LNCaP clone FGC (cell line): ENCODE measurements at regions not wholly inside any gene's neighbourhood (a gene's known extent, or its start where the extent isn't known, plus 50 kb on each side); places are given as distances from the start of the nearest gene placed in this dataset.

ENCODE experiments used
- DNase-seq: peaks from one replicate; pipeline ENCODE4 v3.0.0-alpha.2; 2011; ENCODE audit warnings: low read depth
- H3K4me3 ChIP-seq: 2 replicates; pipeline ENCODE4 v1.5.1; 2011; ENCODE audit warnings: mild to moderate bottlenecking, low read depth, low read length, control low read depth
- TF ChIP-seq, protein P1 (sequence below): IDR thresholded peaks from 2 replicates; pipeline ENCODE4 v1.5.1; 2012; ENCODE audit warnings: mild to moderate bottlenecking; ENCODE audit not compliant: control insufficient read depth, insufficient read depth; ENCODE audit errors: extremely low read depth

DNA sequence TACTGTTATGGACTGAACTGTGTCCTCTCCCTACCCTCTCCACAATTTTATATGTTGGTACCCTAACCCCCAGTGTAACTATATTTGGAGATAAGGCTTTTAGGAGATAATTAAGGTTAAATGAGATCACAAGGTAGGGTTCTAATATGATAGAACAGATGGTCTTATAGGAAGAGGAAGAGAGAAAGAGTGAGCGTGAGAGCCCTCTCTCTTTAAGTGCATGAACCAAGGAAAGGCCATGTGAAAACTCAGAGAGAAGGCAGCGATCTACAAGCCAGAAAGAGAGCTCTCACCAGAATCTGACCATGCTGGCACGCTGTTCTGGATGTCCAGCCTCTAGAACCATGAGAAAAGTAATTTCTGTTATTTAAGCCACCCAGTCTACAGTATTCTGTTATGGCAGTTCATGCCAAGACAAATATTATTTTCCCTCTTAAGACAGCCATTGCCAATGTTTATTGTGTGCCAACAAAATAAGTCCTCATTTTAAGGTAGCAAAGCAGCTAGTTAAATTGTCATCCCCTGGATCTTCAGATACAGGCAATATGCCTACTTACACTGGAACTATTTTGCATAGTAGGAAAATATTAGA is 336.2 kb downstream of the MID1IP1 start:
- TF ChIP-seq, protein P1, sequence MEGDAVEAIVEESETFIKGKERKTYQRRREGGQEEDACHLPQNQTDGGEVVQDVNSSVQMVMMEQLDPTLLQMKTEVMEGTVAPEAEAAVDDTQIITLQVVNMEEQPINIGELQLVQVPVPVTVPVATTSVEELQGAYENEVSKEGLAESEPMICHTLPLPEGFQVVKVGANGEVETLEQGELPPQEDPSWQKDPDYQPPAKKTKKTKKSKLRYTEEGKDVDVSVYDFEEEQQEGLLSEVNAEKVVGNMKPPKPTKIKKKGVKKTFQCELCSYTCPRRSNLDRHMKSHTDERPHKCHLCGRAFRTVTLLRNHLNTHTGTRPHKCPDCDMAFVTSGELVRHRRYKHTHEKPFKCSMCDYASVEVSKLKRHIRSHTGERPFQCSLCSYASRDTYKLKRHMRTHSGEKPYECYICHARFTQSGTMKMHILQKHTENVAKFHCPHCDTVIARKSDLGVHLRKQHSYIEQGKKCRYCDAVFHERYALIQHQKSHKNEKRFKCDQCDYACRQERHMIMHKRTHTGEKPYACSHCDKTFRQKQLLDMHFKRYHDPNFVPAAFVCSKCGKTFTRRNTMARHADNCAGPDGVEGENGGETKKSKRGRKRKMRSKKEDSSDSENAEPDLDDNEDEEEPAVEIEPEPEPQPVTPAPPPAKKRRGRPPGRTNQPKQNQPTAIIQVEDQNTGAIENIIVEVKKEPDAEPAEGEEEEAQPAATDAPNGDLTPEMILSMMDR: no peak
- H3K4me3 ChIP-seq: no peak overlapping the region
- DNase-seq: peak; percentile 7

DNA sequence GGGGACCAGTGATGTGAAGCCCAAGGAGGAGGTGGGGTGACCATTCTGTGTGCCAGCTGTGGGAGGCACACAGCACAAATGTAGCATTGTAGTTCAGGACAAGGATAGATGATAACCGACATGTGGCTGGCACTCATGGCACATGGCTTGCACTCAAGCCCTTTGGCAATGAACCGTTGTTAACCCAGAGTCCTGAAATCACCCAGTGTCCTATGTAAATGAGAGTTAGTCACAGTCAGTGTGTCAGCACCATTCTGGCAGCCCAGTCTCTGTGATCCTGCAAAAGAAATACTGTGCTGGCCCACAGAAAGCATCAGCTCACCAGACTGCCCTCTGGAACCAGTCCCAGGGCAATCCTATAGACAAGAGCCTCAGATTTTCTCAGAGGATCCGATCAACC is 339.3 kb downstream of the MID1IP1 start:
- no peak for DNase-seq
- H3K4me3 ChIP-seq: no peak overlapping the region
- TF ChIP-seq, protein P1: no peak

GRCh38 chrX:39144323-39144722 is 343.1 kb downstream of the MID1IP1 start:
- TF ChIP-seq, protein P1: no peak
- no peak overlapping the region for H3K4me3 ChIP-seq
- no peak for DNase-seq

GRCh38 chrX:39144956-39145355 is 343.7 kb downstream of the MID1IP1 start:
- TF ChIP-seq, protein P1: no peak
- no peak overlapping the region for H3K4me3 ChIP-seq

GRCh38 chrX:39145859-39146258 is 344.6 kb downstream of the MID1IP1 start:
- no peak for DNase-seq
- H3K4me3 ChIP-seq: no peak overlapping the region
- TF ChIP-seq, protein P1: no peak

More at GRCh38 chrX:39144956-39145355, 343.7 kb downstream of the MID1IP1 start:
- DNase-seq: no peak

DNA sequence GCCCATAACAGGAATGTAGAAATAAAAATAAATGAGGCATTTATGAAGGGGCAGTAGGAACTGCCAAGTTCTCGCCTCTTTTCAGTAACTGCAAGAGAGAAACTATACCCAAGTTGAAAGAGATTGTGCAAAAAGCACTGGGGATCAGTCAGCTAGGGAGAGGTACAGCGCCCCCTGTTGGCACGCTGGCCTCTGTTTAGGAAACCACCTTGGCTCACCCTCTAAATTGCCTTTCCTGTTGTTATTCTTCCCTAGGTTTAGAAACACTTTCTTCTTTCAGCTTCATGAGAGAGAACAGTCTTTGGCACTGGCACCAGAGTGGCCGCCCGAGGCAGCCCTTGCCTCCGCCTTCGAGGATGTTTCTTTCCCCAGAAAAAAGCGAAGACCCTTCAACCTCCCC is 348.5 kb downstream of the MID1IP1 start:
- peak; percentile 21 for DNase-seq
- TF ChIP-seq, protein P1: peak; percentile 66
- no peak overlapping the region for H3K4me3 ChIP-seq

- H3K4me3 ChIP-seq: no peak overlapping the region
- DNase-seq: no peak
- TF ChIP-seq, protein P1: no peak
Measured at GRCh38 chrX:39150220-39150619, 349.0 kb downstream of the MID1IP1 start.
